ENCODE measurements at regions not wholly inside any gene's neighbourhood (a gene's known extent, or its start where the extent isn't known, plus 50 kb on each side); places are given as distances from the start of the nearest gene placed in this dataset.

GRCh38 chr1:2934156-2934540 is 87.1 kb upstream of the ACTRT2 start:
- no peak for DNase-seq (ENCODE audit: low spot score)

- no peak for DNase-seq (ENCODE audit: low spot score)
Observed at GRCh38 chr1:2934642-2935081, 86.6 kb upstream of the ACTRT2 start.

- no peak for DNase-seq (ENCODE audit: low spot score)
Observed at GRCh38 chr1:2935184-2935583, 86.1 kb upstream of the ACTRT2 start.

GRCh38 chr1:2935751-2936390 is 85.4 kb upstream of the ACTRT2 start:
- no peak for DNase-seq (ENCODE audit: low spot score)

GRCh38 chr1:2936559-2937515 is 84.4 kb upstream of the ACTRT2 start:
- DNase-seq (ENCODE audit: low spot score), result no peak

GRCh38 chr1:2937805-2938204 is 83.5 kb upstream of the ACTRT2 start:
- no peak for DNase-seq (ENCODE audit: low spot score)

- no peak for DNase-seq (ENCODE audit: low spot score)
Observed at GRCh38 chr1:2939041-2939552, 82.2 kb upstream of the ACTRT2 start.

GRCh38 chr1:2940178-2940577 is 81.1 kb upstream of the ACTRT2 start:
- no peak for DNase-seq (ENCODE audit: low spot score)

- DNase-seq (ENCODE audit: low spot score), result no peak
Observed at GRCh38 chr1:2941040-2941439, 80.2 kb upstream of the ACTRT2 start.

GRCh38 chr1:2941907-2942306 is 79.4 kb upstream of the ACTRT2 start:
- no peak for DNase-seq (ENCODE audit: low spot score)

- no peak for DNase-seq (ENCODE audit: low spot score)
Observed at GRCh38 chr1:2942410-2942809, 78.9 kb upstream of the ACTRT2 start.

- no peak for DNase-seq (ENCODE audit: low spot score)
Observed at GRCh38 chr1:2943686-2944260, 77.5 kb upstream of the ACTRT2 start.

GRCh38 chr1:2944705-2945104 is 76.6 kb upstream of the ACTRT2 start:
- no peak for DNase-seq (ENCODE audit: low spot score)

GRCh38 chr1:2945821-2946231 is 75.4 kb upstream of the ACTRT2 start:
- no peak for DNase-seq (ENCODE audit: low spot score)

- DNase-seq (ENCODE audit: low spot score), result no peak
Observed at GRCh38 chr1:2946291-2946690, 75.0 kb upstream of the ACTRT2 start.

- no peak for DNase-seq (ENCODE audit: low spot score)
Observed at GRCh38 chr1:2946999-2947690, 74.1 kb upstream of the ACTRT2 start.

- DNase-seq (ENCODE audit: low spot score), result no peak
Observed at GRCh38 chr1:2948001-2948750, 73.1 kb upstream of the ACTRT2 start.

- DNase-seq (ENCODE audit: low spot score), result no peak
Observed at GRCh38 chr1:2948751-2949680, 72.3 kb upstream of the ACTRT2 start.

GRCh38 chr1:2949966-2950925 is 71.0 kb upstream of the ACTRT2 start:
- no peak for DNase-seq (ENCODE audit: low spot score)

All from left forelimb (tissue), 1 donor.